HL-60 (cell line): ENCODE measurements at regions not wholly inside any gene's neighbourhood (a gene's known extent, or its start where the extent isn't known, plus 50 kb on each side); places are given as distances from the start of the nearest gene placed in this dataset.

Experiments used
- DNase-seq, 2 experiments: peaks; one replicate each; pipeline ENCODE4 v3.0.0-alpha.2; 2010 to 2020; ENCODE audit warnings: low read depth in 1 of 2, low spot score in 1 of 2
- H3K27ac ChIP-seq: fragments of 250-450 bp; sonication (Bioruptor Pico); replicated peaks from 2 replicates; pipeline ENCODE4 v1.5.1; 2020; ENCODE audit warnings: mild to moderate bottlenecking, moderate library complexity
- H3K27me3 ChIP-seq: fragments of 250-450 bp; sonication (Bioruptor Pico); 2 replicates; pipeline ENCODE4 v1.5.1; 2021; ENCODE audit warnings: mild to moderate bottlenecking, moderate library complexity; ENCODE audit not compliant: insufficient read depth, poor library complexity, severe bottlenecking
- H3K4me3 ChIP-seq: replicated peaks from 2 replicates; pipeline ENCODE4 v1.5.1; 2011; ENCODE audit warnings: mild to moderate bottlenecking, control low read depth, low read length; ENCODE audit not compliant: insufficient read depth
- GABPA ChIP-seq: IDR thresholded peaks from 2 replicates; pipeline ENCODE4 v1.6.1; 2012; ENCODE audit warnings: low read depth
- POLR2AphosphoS5 ChIP-seq: IDR thresholded peaks from 2 replicates; pipeline ENCODE4 v1.6.1; 2012; ENCODE audit warnings: low read depth
- SPI1 ChIP-seq: IDR thresholded peaks from 2 replicates; pipeline ENCODE4 v1.6.1; 2012; ENCODE audit warnings: low read depth, mild to moderate bottlenecking, borderline replicate concordance
- TF ChIP-seq, protein P1 (sequence below): IDR thresholded peaks from one replicate; pipeline ENCODE4 v1.5.1; 2011; ENCODE audit warnings: low read length, control low read depth, inconsistent platforms; ENCODE audit not compliant: insufficient read depth
- TF ChIP-seq, protein P2 (sequence below): IDR thresholded peaks from 2 replicates; pipeline ENCODE4 v1.6.1; 2012; ENCODE audit warnings: low read depth; ENCODE audit not compliant: insufficient replicate concordance

DNA sequence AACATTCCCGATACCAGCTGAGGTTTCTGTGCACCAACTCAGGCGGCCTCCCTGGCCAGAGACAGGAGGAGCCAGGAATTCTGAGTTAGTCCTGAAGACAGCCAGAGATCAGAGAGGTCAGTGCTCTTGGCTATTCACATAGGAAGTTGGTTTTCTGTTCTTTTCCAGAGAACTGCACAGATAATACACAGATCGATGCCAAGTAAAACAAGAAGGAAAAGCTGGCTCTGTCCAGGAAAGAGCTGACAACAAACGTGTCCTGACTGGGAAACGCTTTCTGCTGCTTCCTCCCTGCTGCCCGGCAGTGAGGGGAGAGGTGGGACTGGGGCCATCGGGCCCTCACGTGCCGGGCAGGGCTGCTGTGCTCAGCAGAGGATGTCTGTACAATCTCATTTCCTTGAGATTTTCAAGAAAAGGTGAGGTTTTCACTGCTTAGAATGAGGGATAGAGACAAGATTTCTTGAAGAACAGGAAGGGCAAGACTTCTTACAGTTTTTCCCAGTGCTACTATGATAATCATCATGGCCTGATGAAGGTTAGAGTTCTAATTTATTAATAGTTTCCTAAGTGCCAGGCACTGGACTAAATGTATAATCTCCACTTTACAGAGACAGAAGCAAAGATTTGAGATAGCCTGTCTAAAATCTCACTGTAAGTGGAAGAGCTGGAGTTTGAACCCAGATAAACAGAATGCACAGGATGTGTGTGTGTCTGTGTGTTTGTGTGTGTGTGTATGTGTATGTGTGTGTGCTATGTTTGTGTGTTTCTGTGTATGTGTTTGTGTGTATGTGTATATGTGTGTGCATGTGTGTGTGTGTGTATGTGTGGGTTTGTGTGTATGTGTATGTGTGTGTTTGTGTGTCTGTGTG, 211.0 kb upstream of the RAB4A start:
- DNase-seq = no peak

DNA sequence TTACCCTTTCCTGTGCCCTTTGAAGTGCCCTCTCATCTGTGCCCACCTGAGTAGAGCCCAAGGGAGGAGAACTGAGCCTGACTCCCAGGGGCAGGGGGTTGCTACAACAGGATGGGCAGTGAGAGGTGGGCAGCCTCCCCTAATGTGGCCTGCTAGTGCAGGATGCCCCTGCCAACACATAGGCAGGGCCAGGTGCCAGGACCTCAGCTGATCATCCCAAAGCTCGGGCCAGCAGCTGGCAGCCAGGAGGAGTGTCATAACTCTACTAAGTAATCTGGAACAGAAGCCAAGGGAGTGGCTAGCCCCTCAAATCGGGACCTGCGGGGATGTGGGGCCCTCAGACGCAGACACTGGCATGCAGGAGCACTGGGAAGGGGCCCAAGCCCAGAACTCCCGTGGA, 208.8 kb upstream of the RAB4A start:
- TF ChIP-seq GABPA = no peak
- TF ChIP-seq, protein P1, sequence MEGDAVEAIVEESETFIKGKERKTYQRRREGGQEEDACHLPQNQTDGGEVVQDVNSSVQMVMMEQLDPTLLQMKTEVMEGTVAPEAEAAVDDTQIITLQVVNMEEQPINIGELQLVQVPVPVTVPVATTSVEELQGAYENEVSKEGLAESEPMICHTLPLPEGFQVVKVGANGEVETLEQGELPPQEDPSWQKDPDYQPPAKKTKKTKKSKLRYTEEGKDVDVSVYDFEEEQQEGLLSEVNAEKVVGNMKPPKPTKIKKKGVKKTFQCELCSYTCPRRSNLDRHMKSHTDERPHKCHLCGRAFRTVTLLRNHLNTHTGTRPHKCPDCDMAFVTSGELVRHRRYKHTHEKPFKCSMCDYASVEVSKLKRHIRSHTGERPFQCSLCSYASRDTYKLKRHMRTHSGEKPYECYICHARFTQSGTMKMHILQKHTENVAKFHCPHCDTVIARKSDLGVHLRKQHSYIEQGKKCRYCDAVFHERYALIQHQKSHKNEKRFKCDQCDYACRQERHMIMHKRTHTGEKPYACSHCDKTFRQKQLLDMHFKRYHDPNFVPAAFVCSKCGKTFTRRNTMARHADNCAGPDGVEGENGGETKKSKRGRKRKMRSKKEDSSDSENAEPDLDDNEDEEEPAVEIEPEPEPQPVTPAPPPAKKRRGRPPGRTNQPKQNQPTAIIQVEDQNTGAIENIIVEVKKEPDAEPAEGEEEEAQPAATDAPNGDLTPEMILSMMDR = no peak
- no peak for TF ChIP-seq SPI1
- no peak for TF ChIP-seq POLR2AphosphoS5
- TF ChIP-seq, protein P2, sequence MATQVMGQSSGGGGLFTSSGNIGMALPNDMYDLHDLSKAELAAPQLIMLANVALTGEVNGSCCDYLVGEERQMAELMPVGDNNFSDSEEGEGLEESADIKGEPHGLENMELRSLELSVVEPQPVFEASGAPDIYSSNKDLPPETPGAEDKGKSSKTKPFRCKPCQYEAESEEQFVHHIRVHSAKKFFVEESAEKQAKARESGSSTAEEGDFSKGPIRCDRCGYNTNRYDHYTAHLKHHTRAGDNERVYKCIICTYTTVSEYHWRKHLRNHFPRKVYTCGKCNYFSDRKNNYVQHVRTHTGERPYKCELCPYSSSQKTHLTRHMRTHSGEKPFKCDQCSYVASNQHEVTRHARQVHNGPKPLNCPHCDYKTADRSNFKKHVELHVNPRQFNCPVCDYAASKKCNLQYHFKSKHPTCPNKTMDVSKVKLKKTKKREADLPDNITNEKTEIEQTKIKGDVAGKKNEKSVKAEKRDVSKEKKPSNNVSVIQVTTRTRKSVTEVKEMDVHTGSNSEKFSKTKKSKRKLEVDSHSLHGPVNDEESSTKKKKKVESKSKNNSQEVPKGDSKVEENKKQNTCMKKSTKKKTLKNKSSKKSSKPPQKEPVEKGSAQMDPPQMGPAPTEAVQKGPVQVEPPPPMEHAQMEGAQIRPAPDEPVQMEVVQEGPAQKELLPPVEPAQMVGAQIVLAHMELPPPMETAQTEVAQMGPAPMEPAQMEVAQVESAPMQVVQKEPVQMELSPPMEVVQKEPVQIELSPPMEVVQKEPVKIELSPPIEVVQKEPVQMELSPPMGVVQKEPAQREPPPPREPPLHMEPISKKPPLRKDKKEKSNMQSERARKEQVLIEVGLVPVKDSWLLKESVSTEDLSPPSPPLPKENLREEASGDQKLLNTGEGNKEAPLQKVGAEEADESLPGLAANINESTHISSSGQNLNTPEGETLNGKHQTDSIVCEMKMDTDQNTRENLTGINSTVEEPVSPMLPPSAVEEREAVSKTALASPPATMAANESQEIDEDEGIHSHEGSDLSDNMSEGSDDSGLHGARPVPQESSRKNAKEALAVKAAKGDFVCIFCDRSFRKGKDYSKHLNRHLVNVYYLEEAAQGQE = no peak
- Histone ChIP-seq H3K27me3 (no peaks in the 10 kb centered on the region), H3K27ac (no peak overlapping the region), H3K4me3 (no peak overlapping the region)
- DNase-seq = no peak

More for the DNA sequence above, 211.0 kb upstream of the RAB4A start:
- no peak for TF ChIP-seq SPI1
- H3K27me3 ChIP-seq = no peaks in the 10 kb centered on the region
- no peak overlapping the region for H3K27ac ChIP-seq
- no peak overlapping the region for H3K4me3 ChIP-seq

DNA sequence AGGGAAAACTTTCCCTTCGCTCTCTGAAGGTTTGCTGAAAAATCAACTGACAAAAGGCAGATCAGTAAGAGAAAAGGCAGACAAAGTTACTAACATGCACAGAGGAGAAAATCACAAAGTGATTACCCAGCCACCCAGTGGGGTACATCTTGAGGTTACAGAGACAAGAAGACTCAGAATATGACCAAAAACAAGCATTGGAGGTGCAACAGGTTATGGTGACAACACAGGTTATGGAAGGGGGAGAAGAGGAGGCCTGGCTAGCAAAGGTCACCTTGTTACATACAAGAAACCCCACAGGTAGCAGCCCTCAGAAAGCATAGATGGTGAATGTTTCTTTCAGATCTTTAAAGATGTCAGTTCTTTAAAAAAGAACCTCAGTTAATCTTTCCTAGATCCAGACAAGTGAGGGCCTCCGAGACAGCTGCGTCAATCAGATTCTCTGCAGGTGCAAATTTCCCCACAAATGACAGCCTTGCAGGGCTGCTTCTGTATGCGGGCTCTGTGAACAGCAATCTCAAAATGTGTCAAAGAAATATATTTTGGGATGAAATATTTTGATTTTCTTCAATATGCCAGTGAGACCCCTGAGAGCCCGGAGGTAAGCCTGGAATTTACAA, 207.6 kb upstream of the RAB4A start:
- no peak for TF ChIP-seq SPI1
- TF ChIP-seq POLR2AphosphoS5 = no peak
- no peak for TF ChIP-seq GABPA
- TF ChIP-seq, protein P2 = no peak
- TF ChIP-seq, protein P1 = no peak
- H3K27me3 ChIP-seq = no peaks in the 10 kb centered on the region
- no peak overlapping the region for H3K4me3 ChIP-seq
- no peak for DNase-seq
- H3K27ac ChIP-seq = no peak overlapping the region

DNA sequence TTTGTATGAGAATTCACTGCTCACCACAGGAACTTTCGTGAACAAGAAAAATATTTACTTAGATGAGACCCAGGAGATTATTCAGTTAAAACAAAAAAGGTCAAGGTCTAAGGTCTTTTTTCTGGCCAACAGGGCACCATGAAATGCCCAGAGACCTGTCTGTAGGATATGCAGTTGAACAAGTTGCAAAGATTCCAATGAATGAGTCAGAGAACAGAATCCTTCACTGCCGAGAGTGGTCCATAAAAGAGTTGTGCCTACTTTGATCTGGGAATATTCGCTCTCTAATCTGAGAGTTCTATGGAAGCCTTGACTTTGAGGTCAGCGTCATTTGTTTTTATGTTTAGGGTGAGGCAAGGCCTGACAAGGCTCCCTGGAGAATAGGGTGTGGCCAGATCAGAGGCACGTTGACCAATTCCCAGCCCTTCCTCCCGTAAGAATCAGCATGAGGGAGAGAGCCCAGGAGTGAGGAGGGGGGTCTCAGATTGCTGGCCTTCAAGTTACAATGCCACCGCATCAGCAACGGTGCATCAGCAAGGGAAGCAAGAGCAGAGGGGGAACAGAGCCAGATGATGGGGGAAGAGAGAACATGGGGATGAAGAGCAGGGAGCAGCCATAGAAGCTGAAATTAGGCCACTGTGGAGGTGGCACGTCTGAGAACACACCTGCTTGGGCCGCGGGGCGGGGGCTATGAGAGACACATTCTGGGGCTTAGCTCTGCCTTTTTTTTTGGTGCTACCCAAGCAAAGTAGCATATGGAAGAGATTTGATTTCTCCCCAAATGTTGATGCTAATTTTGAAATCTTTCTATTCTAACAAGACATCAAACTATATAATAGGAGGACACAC, 206.4 kb upstream of the RAB4A start:
- TF ChIP-seq GABPA (no peak), SPI1 (no peak), POLR2AphosphoS5 (no peak)
- TF ChIP-seq, protein P1 = no peak
- TF ChIP-seq, protein P2 = no peak
- no peak overlapping the region for H3K4me3 ChIP-seq
- peak; percentile 13 to 34 for DNase-seq
- no peaks in the 10 kb centered on the region for H3K27me3 ChIP-seq
- H3K27ac ChIP-seq = no peak overlapping the region
